DND-41 (cell line): ENCODE measurements at regions not wholly inside any gene's neighbourhood (a gene's known extent, or its start where the extent isn't known, plus 50 kb on each side); places are given as distances from the start of the nearest gene placed in this dataset.

Experiments used
- EZH2 ChIP-seq: IDR thresholded peaks from 3 replicates; pipeline ENCODE4 v1.6.1; 2012; ENCODE audit warnings: borderline replicate concordance, low read depth, mild to moderate bottlenecking, moderate library complexity, low read length, inconsistent platforms; ENCODE audit not compliant: severe bottlenecking
- TF ChIP-seq, protein P1 (sequence below): IDR thresholded peaks from 2 replicates; pipeline ENCODE4 v1.5.1; 2012; ENCODE audit warnings: borderline replicate concordance, low read length, moderate library complexity, mild to moderate bottlenecking; ENCODE audit not compliant: poor library complexity, severe bottlenecking; ENCODE audit errors: extremely low read depth

DNA sequence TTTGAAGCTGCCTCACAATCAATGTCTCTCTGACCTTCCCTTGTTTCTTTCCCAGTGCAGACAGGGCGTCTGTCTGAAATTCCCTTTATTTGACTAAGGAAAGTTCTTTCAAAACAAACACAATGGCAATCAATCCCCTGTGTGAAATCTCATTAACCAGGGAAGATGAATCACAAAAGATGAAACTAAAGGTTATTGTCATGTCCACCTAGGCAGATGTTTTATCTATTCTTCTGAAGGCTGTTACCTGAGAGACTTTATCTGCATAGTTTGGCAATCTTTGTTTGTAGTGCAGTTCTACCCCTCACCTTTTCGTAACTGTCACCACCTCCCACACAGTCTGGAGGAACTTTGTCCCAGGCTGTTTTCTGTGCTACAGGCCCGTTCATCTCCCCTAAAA lies 217.5 kb upstream of the RIOK2 start:
- TF ChIP-seq, protein P1, sequence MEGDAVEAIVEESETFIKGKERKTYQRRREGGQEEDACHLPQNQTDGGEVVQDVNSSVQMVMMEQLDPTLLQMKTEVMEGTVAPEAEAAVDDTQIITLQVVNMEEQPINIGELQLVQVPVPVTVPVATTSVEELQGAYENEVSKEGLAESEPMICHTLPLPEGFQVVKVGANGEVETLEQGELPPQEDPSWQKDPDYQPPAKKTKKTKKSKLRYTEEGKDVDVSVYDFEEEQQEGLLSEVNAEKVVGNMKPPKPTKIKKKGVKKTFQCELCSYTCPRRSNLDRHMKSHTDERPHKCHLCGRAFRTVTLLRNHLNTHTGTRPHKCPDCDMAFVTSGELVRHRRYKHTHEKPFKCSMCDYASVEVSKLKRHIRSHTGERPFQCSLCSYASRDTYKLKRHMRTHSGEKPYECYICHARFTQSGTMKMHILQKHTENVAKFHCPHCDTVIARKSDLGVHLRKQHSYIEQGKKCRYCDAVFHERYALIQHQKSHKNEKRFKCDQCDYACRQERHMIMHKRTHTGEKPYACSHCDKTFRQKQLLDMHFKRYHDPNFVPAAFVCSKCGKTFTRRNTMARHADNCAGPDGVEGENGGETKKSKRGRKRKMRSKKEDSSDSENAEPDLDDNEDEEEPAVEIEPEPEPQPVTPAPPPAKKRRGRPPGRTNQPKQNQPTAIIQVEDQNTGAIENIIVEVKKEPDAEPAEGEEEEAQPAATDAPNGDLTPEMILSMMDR, result no peak
- no peak for TF ChIP-seq EZH2
